Activated CD4-positive, CD25-positive, alpha-beta regulatory T cell treated with anti-CD3 and anti-CD28 coated beads, Interleukin-2, amount 50 U/mL, for 24 hours (primary cell): ENCODE measurements at regions not wholly inside any gene's neighbourhood (a gene's known extent, or its start where the extent isn't known, plus 50 kb on each side); places are given as distances from the start of the nearest gene placed in this dataset.

Experiments
- ATAC-seq, 2 donors: fragments of 150-1000 bp; cut with Tn5 transposase; one replicate each; pipeline ENCODE4 v1.10.0; 2021; ENCODE audit warnings: mild to moderate bottlenecking in 1 of 2, moderate library complexity in 1 of 2

DNA sequence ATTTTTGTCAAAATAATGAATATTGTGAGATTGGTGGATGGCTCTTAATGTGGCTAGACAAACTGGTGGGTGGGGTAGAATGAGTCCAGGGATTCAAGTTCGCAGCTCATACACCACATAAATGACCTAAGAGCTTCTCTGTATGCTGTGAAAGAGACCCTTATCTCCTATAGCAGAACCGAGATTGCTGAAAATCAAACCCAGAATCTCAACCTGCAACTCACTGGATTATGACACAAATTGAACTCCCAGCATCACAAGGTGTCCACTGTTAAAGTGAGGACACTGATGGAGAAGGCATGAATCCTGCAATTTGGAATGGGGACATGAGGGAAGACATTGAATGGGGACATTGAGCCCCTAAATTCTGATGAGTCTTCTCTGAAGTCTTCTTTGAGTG lies 51.3 kb upstream of the CNKSR3 start:
- no peak for ATAC-seq

DNA sequence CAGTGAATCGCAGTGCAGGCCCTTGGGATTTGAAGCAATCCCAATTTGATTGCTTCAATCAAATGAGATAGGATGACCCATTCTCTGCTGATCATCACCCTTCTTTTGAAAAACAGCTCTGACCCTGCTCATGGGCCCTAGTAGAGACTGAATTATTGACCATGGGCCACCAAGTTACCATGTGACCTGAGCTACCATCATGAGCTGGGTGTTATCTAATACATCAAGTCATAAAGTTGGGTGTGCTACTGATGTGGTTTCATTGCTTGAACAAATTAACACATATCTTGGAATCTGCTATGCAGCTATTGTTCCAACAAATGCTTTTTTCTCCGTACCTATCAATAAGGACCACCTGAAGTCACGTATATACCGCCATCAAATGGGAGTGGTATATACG lies 54.8 kb upstream of the CNKSR3 start:
- ATAC-seq = no peak

DNA sequence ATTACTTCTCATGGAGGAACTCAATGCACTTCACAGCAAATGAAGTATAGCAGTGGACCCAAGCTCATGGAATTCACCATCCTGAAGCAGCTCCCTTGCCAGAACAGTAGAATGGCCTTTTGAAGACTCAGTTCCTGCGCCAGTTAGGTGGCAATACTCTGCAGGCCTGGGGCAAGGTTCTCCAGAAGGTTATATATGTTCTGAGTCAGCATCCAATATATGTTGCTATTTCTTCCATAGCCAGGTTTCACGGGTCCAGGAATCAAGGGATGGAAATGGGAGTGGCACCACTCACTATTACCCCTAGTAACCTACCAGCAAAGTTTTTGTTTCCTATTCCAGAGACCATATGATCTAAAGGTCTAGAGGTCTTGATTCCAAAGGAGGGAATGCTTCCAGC lies 56.4 kb upstream of the CNKSR3 start:
- no peak for ATAC-seq

DNA sequence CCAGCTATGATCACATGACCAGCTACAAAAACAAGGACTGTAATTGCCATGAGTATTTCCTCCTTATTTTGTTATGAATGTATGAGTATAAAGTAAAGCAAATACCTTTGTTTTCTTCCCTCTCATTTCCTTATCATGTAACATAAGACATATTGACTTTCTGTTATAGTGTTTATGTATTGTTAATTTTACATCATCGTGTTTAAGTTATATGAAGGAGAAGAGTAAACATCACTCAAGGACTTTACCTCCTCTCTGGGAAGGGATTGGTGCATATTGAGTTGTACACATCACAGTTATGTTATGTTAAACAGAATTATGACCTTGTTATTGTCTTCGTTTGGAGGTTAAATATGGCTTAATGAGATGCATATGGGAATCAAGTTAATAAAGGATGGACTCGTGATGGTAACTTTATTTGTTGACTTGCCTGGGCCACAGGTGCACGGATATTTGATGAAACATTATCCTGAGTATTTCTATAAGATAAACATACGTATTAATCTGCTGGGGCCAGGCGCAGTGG lies 57.3 kb upstream of the CNKSR3 start:
- ATAC-seq = no peak

DNA sequence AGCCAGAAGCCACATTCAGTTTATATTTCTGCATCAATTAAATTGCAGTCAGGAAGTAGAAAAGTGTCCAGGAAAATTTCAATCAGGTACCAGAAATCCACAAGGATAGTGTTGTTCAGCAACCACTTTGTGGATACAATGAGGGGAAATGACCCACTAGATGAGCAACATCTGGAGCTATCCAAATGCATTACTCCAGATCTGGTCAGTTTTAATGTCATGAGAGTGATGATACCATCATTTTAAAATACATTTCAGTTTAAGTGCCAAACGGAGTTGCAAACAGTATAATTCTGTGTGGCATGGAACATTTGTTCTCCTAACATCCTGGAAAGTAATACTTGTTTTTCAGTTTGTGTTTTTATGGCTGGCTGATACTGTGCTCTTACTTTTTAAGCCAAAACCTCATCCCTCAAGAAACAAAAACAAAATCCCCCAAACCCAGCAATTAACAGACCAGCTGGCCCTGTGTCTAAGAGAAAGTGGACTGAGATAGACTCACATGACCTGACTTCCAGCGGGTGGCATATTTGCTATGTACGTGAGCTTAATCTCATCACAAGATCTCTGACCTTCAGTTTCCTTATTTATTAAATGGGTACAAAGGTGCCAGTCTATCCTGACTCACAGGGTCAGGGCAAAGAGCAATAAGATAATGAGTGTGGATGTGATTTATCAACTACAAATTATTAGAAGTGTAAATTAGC lies 58.8 kb upstream of the CNKSR3 start:
- no peak for ATAC-seq

DNA sequence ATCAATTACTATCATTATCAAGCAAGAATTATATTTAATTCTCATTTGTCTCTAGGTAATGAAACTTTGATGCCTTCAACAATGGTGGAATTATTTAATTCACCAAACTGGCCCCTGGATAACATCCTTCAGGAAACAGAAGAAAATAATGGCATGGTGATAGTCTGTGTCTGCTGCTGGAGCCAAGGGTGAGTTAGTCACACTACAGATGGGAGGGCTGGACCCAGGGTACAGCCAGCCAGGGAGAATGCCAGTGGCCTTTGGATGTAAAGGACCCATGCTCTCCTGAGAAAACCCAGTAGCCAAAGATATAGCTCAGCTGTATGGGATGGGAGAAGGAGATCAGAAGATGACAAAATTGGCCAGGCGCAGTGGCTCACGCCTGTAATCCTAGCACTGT lies 60.0 kb upstream of the CNKSR3 start:
- ATAC-seq = no peak

DNA sequence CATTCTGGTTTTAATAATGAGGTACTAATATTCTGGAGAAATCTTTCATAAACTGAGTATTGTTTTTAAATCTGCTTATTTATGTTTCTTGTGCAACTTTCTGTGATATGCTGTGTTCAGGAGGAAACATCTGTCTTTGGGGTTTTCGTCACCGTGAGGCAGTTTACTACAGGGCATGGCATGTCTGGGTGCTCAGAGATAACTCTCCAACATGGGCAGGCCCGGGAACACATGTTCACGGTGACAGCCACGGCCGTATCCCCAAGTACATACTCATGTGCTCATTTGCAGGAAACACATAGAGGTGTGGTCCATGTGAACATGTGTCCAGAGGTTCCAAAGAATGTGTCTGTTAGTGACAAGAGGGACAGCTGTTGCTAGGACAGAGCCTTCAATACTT lies 62.1 kb upstream of the CNKSR3 start:
- ATAC-seq = no peak

DNA sequence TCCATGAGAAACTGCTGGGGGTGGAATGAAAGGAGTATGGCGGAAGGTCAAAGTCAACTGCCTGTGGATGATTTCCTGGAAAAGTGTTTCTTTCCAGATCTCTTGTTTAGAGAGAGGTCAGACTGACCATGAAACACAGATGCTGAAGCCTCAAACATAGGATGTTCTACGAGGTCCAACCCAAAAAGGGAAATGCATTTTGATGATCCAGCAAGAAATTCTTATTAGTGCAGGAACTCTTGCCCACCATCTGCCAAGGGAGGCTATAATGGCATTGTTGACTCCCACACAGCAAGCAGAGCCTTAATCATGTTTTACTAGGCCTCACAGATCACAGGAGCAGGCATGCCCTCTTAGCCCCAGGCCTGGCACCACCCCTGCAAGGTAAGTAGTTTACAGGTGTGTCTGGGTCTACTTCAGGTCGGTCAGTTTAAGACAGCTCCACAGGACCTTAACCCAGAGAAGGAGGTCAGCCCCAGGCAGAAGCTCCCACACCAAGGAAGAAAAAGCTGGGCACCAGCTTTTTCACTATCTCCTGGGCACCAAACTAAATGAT lies 67.6 kb upstream of the CNKSR3 start:
- no peak for ATAC-seq

DNA sequence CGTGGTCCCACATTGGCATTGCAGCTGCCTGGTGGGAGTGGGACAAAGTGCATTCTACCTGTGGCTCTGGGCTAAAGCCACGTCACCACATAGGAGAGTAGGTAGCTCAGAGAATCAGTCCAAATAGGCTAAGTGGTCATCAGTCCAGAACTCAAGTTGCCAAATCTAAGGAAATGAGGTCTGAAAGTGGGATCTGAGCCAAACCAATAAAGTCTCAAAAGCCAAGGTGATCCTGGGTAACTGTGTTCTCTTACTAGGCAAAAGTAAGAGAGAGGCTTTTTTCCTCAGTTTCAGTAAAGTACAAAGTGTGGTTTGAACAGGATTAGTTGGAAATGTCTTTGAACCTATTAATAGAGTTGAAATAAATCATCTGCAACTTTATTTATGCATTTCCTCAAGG lies 68.6 kb upstream of the CNKSR3 start:
- ATAC-seq = no peak

DNA sequence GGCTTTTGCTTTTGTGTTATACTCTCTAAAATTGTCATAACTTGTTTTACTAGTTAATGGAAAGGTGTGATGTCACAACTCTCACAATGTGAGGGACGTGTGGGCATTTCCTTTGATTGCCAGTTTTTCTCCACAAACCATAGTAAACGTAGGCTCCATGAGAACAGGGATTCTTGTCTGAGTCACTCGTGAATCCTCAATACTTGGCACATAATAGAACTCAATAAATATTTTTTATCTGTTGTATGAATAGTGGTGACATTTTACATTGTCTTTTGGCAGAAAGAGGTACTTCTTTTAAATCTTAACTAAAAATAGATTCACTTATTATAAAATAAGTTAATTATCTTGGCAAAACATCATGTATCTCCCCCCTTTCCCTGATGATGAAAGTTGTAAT lies 69.0 kb upstream of the CNKSR3 start:
- ATAC-seq = no peak

DNA sequence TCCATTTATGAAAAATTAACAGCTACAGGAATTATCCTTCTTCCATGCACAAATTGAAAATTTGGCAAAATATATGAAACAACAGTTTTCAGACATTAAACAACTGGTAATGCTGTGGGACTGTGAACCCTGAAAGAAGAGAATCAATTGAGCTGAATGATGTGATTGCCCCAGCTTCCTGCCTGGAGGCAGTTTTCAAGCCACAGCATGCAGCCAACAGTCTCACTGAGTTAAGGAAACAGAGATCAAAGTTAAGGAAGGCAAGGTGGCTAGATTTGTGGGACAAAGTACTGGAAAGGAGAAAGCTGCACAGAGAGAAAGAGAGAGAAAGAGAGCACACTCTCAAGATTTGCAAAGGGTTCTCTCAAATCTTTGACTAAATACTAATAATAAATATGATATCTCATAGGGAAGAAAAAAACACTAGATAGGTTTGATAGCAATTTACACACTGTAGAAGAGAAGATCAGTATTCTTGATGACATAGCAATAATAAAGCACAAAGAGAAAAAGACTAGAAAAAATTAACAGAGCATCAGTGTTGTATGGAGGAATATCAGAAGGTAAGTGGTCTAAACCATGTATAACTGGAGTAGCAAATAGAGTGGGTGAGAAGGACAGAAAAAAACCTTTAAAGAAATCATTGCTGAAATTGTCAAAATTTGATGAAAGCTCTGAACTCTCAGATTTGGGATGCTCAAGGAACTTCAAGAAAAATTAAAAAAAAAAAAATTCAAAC lies 70.1 kb upstream of the CNKSR3 start:
- no peak for ATAC-seq

DNA sequence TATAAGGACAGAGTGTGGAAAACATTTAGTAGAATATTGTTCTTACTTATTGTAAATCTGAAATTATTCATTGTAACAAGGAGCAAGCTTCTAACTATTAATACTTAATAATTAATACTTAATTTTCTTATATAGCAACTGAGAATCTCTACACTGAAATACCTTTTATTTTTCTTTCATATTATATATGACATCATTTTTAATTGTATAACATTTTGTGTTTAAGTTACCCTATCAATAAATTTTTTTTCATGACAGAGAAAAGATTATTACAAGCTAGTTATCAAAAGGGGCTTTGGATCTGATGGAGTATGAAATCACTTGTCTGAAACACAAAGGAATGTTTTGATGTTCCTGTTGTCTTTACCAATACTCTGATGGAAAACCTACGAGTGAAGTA lies 72.2 kb upstream of the CNKSR3 start:
- ATAC-seq = no peak

DNA sequence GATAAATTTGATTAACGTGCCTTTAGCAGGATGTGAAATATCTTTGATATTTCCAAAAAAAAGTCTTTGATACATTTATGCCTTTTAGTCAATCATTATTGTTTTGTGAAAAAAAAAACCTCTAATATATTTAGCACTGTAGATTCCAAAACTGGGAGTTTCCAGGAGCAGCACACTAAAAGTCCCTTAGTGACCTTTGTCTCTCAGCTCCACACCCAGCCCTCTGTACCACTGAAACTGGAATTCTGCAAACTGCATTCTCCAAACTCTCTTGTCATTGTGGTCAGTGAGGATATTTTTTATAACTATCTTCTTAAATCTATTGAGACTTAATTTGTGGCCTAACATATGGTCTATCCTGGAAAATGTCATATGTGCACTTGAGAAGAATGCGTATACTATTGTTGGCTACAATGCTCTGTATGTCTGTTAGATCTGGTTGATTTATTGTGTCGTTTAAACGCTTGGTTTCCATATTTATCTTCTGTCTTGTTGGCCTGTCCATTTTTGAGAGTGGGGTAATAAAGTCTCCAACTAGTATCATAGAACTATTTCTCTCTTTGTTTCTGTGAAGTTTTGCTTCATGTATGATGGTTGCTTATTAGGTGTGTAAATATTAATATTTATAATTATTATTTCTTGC lies 73.2 kb upstream of the CNKSR3 start:
- no peak for ATAC-seq

DNA sequence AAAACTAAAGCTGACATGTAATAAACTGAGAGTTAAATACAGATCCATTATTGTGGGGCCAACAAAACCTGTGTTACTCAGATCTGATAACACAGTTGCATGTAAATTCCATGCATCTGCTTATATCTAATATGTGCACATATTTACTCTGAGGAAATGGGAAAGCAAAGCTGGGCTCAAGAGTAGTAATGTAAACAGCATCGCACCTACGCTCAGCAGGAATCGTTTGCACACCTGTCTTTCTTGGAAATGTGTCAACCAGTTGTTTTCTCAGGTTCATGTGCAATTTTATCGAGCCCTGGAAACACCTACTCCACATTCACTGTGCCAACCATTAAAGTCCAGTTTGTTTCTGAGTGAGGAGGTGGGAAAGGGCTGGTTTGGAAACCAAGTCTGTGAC lies 80.3 kb upstream of the CNKSR3 start:
- ATAC-seq = no peak

DNA sequence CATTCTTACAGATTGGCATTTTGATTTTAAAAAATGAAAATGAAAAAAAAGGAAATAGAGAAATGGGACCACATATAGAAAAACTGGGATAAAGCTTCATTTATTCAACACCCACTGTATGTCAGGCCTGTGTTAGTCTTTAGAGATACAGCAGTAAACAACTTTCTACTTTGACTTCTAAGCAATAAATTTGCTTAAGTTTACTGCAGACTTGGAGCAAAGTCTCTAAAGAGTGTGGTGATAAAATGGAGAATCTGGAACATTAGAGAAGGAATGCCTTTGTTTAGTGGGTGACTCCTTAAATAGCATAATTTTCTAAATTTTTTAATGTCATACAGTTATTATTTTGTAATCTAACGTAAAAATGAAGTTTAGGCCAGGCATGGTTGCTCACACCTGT lies 80.7 kb upstream of the CNKSR3 start:
- ATAC-seq = no peak

DNA sequence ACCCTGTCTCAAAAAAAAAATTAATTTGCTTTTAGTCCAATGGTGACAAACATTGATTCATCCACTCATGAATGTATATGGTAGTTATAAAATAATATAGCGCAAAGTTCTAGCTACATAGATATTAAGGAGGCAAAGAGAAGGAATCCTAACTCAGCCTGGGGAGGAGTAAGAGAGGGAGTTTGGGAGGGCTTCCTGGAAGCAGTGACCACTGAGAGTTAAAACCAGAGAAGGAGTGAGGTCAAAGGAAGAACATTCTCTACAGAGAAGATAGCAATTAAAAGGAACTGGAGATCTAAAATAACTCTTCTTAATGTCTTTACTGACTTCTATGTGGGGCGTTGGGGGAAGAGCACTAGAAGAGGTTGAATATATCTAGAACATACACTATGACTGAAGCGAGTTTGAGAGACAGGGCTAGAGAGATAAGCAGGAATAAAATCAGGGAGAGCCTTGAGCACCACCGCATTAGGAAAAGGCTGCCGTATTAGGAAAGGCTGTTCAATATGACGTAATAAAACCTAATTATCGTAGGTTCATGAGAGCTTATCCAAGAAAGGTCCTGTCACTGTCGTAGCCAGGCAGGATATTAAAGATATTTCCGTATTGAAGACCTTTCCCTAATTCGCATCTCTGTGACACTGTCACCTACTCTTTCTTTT lies 81.8 kb upstream of the CNKSR3 start:
- no peak for ATAC-seq

DNA sequence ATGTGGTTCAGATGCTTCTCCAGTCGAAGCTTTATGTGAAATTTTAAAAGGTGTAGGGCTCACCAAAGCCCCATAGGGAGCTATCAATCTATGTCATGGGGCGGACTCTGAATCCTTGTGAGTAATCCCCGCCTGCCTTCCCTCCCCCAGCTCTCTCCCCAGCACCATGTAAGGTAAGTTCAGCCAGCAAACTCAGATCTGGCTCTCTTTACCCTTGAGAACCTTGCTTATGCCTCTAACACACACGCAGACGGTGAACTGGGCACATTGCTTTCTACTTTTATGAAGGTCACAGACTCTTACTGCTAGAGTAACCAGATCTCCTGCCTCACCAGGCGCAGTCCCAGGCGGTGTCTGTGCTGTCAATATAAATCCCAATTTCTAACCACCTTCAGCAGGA lies 82.6 kb upstream of the CNKSR3 start:
- ATAC-seq = no peak

DNA sequence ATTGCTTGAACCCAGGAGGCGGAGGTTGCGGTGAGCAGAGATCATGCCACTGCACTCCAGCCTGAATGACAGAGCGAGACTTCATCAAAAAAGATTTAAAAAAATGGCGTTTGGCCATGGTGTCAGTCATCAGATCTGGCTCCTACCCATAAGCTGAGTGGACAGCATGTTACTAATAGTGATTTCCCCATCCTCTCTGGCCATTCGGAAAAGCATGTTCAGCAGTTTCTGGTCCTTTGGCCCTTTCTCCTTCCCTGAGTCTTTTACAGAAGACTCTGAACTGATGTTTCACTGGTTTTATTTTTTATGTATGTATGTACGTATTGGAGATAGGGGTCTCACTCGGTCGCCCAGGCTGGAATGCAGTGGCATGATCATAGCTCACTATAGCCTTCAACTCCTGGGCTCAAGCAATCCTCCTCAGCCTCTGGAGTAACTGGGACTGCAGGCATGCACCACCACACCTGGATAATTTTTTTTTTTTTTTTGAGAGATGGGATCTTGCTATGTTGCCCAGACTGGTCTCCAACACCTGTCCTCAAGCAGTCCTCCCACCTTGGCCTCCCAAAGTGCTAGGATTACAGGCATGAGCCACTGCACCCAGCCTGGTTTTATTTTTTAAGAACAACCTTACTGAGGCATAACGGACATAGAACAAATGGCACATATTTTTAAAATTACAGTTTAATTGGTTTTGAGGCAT lies 84.2 kb upstream of the CNKSR3 start:
- ATAC-seq = no peak

DNA sequence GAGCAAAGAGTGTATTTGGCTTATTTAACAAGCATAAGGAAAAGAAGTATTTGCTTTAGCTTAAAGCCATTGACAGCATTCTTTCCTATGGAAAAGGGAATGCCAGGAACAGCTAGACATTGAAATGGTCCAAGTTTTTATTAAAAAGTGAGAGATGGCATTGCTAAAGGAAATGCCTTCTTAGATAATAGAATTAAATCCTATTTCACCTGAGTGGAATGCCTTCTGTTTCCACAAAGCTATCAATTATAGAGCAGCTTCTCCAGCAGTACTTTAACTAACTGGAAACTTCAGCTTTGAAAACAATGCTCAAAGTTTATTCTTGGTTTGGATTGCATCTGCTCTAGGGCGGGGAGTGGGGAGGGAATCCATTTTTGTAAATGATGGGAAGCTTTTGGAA lies 85.1 kb upstream of the CNKSR3 start:
- ATAC-seq = no peak

DNA sequence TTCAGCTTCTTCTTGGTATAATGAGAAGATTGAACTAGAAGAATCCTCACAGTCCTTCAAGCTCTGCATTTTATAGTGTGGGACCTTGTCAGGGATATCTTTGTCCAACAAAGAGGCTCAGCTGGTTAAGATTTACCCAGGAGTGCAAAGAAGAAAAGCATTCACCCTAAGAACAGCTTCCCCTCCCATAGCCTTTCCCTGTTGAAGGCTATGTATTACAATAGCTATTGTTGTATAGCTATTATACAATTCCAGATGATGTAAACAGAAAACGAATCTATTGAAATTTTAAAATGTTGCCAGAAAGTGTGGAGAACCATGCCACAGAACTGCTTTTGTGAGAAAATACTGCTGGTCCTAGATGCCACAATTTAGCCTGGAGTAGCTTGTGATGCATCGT lies 85.5 kb upstream of the CNKSR3 start:
- no peak for ATAC-seq

DNA sequence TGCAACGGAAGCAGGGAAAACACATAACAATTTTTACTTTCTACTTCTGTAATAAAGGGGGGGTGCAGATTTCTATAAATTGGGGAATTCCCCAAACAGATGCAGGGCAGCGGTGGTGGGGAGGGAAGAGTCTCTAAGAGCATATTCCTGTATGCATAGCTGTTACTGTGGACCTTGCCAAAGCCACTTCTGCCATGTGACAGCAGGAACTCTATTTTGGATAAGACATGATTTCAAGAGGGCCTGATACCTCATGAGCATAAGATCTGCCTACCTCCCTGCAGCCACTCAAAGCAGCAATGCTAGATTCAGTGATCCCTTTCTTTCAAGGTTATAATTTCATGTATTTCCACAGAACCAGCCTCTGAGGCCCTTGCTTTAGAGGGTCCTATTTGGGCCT lies 86.2 kb upstream of the CNKSR3 start:
- no peak for ATAC-seq

DNA sequence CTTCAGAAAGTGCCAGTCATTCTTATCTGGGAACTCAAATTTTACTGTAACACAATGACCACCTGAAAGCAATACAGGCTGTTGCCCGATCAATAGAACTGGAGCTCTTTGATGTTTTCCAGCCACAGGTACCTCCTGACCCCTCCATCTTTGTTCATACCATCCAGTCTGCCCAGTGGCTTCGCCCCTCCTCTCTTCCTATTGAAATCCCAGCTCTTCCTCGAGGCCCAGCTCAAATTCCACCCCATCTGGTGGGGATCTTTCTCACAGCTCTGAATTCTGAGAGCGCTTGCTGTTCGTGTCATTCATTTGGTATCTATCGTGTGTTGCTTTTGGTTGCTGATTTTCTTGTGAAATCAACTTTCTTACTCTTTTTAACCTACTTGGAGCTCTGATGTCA lies 87.9 kb upstream of the CNKSR3 start:
- no peak for ATAC-seq

DNA sequence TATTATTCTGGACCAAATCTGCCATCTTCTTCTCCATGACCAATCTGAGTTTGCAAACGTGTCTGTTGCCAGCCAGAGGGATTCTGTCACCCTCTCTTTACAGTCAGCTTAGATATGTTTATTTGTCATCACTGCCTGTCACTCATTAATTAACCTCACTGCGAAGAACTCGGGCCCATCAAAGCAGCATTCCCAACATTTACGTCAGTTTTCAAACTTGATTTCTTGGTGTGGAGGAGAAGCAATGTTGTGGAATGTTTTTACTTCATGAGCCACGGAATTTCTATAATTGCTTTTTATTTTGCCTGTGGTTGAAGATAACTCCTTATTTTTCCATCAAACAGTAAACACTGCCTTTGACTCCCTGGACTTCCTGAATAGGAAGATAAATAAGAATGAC lies 91.8 kb upstream of the CNKSR3 start:
- no peak for ATAC-seq
